ENCODE measurements at regions not wholly inside any gene's neighbourhood (a gene's known extent, or its start where the extent isn't known, plus 50 kb on each side); places are given as distances from the start of the nearest gene placed in this dataset.

- H3K27ac Mint-ChIP-seq (ENCODE audit: unreplicated experiment): no peak overlapping the region
- TF ChIP-seq CTCF (IDR thresholded peaks at IDR 0.05; ENCODE audit: unreplicated experiment): no peak
- DNase-seq (ENCODE audit: low spot score): no peak
- no peaks in the 10 kb centered on the region for H3K4me1 Mint-ChIP-seq (ENCODE audit: unreplicated experiment)
- no peaks in the 10 kb centered on the region for H3K36me3 Mint-ChIP-seq (ENCODE audit: low read depth, unreplicated experiment)
- no peaks in the 10 kb centered on the region for H3K27me3 Mint-ChIP-seq (ENCODE audit: unreplicated experiment)
- H3K9me3 Mint-ChIP-seq (ENCODE audit: unreplicated experiment): no peaks in the 10 kb centered on the region
- H3K4me3 Mint-ChIP-seq (ENCODE audit: unreplicated experiment): no peak overlapping the region
These were observed 366.4 kb downstream of the INHBA start for GRCh38 chr7:41336455-41336952.

- H3K9me3 Mint-ChIP-seq (ENCODE audit: unreplicated experiment): no peaks in the 10 kb centered on the region
- TF ChIP-seq CTCF (IDR thresholded peaks at IDR 0.05; ENCODE audit: unreplicated experiment): no peak
These were observed 368.6 kb downstream of the INHBA start for GRCh38 chr7:41334071-41334862.

GRCh38 chr7:41333511-41333910 lies 369.4 kb downstream of the INHBA start:
- H3K27ac Mint-ChIP-seq (ENCODE audit: unreplicated experiment): no peak overlapping the region
- no peaks in the 10 kb centered on the region for H3K27me3 Mint-ChIP-seq (ENCODE audit: unreplicated experiment)
- DNase-seq (ENCODE audit: low spot score): no peak
- no peaks in the 10 kb centered on the region for H3K36me3 Mint-ChIP-seq (ENCODE audit: low read depth, unreplicated experiment)
- no peak for TF ChIP-seq CTCF (IDR thresholded peaks at IDR 0.05; ENCODE audit: unreplicated experiment)
- no peaks in the 10 kb centered on the region for H3K4me1 Mint-ChIP-seq (ENCODE audit: unreplicated experiment)
- H3K9me3 Mint-ChIP-seq (ENCODE audit: unreplicated experiment): no peaks in the 10 kb centered on the region
- no peak overlapping the region for H3K4me3 Mint-ChIP-seq (ENCODE audit: unreplicated experiment)

More at GRCh38 chr7:41334071-41334862, 368.6 kb downstream of the INHBA start:
- Mint-ChIP-seq H3K4me1 (ENCODE audit: unreplicated experiment) (no peaks in the 10 kb centered on the region), H3K4me3 (ENCODE audit: unreplicated experiment) (no peak overlapping the region), H3K27ac (ENCODE audit: unreplicated experiment) (no peak overlapping the region), H3K27me3 (ENCODE audit: unreplicated experiment) (no peaks in the 10 kb centered on the region), H3K36me3 (ENCODE audit: low read depth, unreplicated experiment) (no peaks in the 10 kb centered on the region)
- no peak for DNase-seq (ENCODE audit: low spot score)

GRCh38 chr7:41331194-41331593 lies 371.7 kb downstream of the INHBA start:
- no peak for DNase-seq (ENCODE audit: low spot score)
- Mint-ChIP-seq H3K36me3 (ENCODE audit: low read depth, unreplicated experiment) (no peaks in the 10 kb centered on the region), H3K9me3 (ENCODE audit: unreplicated experiment) (no peaks in the 10 kb centered on the region), H3K4me3 (ENCODE audit: unreplicated experiment) (no peak overlapping the region), H3K27ac (ENCODE audit: unreplicated experiment) (no peak overlapping the region), H3K27me3 (ENCODE audit: unreplicated experiment) (no peaks in the 10 kb centered on the region), H3K4me1 (ENCODE audit: unreplicated experiment) (peaks cover 3% of the 10 kb centered on the region)
- no peak for TF ChIP-seq CTCF (IDR thresholded peaks at IDR 0.05; ENCODE audit: unreplicated experiment)

- DNase-seq (ENCODE audit: low spot score): no peak
- Mint-ChIP-seq H3K27me3 (ENCODE audit: unreplicated experiment) (no peaks in the 10 kb centered on the region), H3K36me3 (ENCODE audit: low read depth, unreplicated experiment) (no peaks in the 10 kb centered on the region), H3K4me1 (ENCODE audit: unreplicated experiment) (peaks cover 3% of the 10 kb centered on the region), H3K27ac (ENCODE audit: unreplicated experiment) (no peak overlapping the region), H3K9me3 (ENCODE audit: unreplicated experiment) (no peaks in the 10 kb centered on the region), H3K4me3 (ENCODE audit: unreplicated experiment) (no peak overlapping the region)
- no peak for TF ChIP-seq CTCF (IDR thresholded peaks at IDR 0.05; ENCODE audit: unreplicated experiment)
These were observed 374.3 kb downstream of the INHBA start for GRCh38 chr7:41328544-41328943.
